ENCODE measurements at regions not wholly inside any gene's neighbourhood (a gene's known extent, or its start where the extent isn't known, plus 50 kb on each side); places are given as distances from the start of the nearest gene placed in this dataset.

DNA sequence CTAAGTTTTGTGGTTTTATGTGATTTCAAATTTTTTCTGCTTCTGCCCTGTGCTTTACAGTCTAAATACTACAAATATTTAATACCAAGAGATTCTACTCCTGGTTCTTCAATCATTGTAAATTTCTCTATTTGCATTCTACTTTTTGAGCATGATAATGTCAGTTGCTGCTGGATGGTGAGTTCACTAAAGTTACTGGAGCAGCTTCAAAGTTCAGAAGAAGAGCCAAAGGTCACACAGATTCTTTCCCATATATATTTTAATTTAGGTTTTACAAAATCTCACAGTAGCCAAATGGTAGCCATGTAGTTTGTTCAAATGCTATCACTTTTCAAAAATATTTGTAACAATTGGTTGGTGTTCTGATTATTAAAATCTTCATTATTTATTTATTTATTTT lies 378.7 kb downstream of the TMEM232 start:
- Histone ChIP-seq H3K27me3 (ENCODE audit: control insufficient read depth in 5 of 5, insufficient read depth in 4 of 5, low read length in 5 of 5) (no peaks in the 10 kb centered on the region), H3K36me3 (ENCODE audit: control insufficient read depth in 5 of 5, insufficient read depth in 5 of 5, low read length in 5 of 5) (no peaks in the 10 kb centered on the region), H3K9ac (ENCODE audit: low read length in 5 of 5) (no peak overlapping the region), H3K4me1 (ENCODE audit: control insufficient read depth in 5 of 5, insufficient read depth in 5 of 5, low read length in 5 of 5) (peaks cover 0 to 14% (median 3%) of the 10 kb centered on the region in 5 donors), H3K27ac (ENCODE audit: low read depth, low read length) (no peak overlapping the region), H3K4me3 (ENCODE audit: low read depth in 1 of 5, low read length in 5 of 5) (no peak overlapping the region), H3K9me3 (ENCODE audit: control insufficient read depth in 5 of 5, low read length in 5 of 5) (no peaks in the 10 kb centered on the region)

GRCh38 chr5:110351430-110351829 lies 375.0 kb downstream of the TMEM232 start:
- H3K27me3 ChIP-seq (ENCODE audit: control insufficient read depth in 5 of 5, insufficient read depth in 4 of 5, low read length in 5 of 5), result no peaks in the 10 kb centered on the region
- H3K27ac ChIP-seq (ENCODE audit: low read depth, low read length), result no peak overlapping the region
- H3K4me3 ChIP-seq (ENCODE audit: low read depth in 1 of 5, low read length in 5 of 5), result no peak overlapping the region
- no peak overlapping the region for H3K9ac ChIP-seq (ENCODE audit: low read length in 5 of 5)
- H3K4me1 ChIP-seq (ENCODE audit: control insufficient read depth in 5 of 5, insufficient read depth in 5 of 5, low read length in 5 of 5), result peaks cover 0 to 17% (median 12%) of the 10 kb centered on the region in 5 donors
- H3K36me3 ChIP-seq (ENCODE audit: control insufficient read depth in 5 of 5, insufficient read depth in 5 of 5, low read length in 5 of 5), result no peaks in the 10 kb centered on the region
- H3K9me3 ChIP-seq (ENCODE audit: control insufficient read depth in 5 of 5, low read length in 5 of 5), result no peaks in the 10 kb centered on the region

DNA sequence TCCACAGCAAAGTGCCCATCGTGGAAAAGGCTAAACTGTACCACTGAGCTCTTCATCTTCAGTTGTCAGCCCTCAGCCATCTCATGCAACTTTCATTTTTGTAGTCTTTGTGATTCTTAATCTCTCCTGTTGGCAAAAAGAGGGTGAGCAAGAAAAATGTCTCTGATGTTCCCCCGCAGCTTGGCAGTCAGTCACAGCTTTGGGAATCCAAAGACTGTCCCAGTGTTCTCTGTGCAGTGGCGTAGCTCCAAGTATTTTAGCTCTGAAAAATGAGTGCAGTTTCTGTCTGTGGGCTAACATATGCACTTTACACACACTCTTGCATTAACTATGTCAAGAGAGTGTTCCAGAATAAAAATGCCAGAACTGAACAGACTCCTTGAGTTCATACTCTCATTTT lies 372.2 kb downstream of the TMEM232 start:
- Histone ChIP-seq H3K36me3 (ENCODE audit: control insufficient read depth in 5 of 5, insufficient read depth in 5 of 5, low read length in 5 of 5) (no peaks in the 10 kb centered on the region), H3K4me1 (ENCODE audit: control insufficient read depth in 5 of 5, insufficient read depth in 5 of 5, low read length in 5 of 5) (peaks cover 0 to 17% (median 12%) of the 10 kb centered on the region in 5 donors), H3K27me3 (ENCODE audit: control insufficient read depth in 5 of 5, insufficient read depth in 4 of 5, low read length in 5 of 5) (no peaks in the 10 kb centered on the region), H3K9me3 (ENCODE audit: control insufficient read depth in 5 of 5, low read length in 5 of 5) (no peaks in the 10 kb centered on the region), H3K9ac (ENCODE audit: low read length in 5 of 5) (no peak overlapping the region), H3K27ac (ENCODE audit: low read depth, low read length) (no peak overlapping the region), H3K4me3 (ENCODE audit: low read depth in 1 of 5, low read length in 5 of 5) (no peak overlapping the region)

DNA sequence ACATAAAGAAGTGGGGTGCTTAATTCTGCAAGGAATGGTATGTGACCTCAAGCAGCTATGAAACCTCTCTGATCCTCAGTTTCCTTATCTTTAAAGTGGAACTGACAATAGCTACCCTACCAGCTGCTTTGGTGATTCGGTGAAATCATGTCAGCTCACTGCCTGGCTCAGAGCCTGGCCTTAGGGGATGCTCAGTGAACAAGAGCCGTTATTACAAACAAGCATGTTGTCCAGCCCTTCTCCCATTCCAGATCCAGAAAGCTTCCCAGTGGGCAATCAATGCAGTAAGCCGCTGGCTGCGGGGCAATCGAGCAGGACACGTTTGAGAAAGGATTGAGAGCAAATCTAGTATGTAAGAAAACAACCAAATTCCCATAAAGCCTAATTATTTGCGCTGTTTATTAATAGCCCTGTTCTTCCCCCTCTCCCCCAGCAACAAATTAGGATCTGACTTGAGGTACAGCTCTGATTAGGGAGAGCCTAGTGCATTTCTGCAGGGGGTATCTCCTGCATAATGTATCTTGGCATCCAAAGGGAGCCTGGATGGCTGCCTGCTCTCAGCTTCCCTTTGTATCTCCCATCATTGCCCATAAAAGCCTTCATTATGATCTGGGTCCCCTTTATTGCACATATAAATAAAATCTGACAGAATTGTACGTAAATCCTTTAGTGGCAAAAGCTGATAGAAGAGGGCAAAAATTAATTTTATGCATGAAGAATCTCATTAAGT lies 371.4 kb downstream of the TMEM232 start:
- Histone ChIP-seq H3K27ac (ENCODE audit: low read depth, low read length) (no peak overlapping the region), H3K4me1 (ENCODE audit: control insufficient read depth in 5 of 5, insufficient read depth in 5 of 5, low read length in 5 of 5) (peaks cover 0 to 17% (median 12%) of the 10 kb centered on the region in 5 donors), H3K4me3 (ENCODE audit: low read depth in 1 of 5, low read length in 5 of 5) (peak overlapping the region in 2 of 5 donors; percentile 17 to 20), H3K27me3 (ENCODE audit: control insufficient read depth in 5 of 5, insufficient read depth in 4 of 5, low read length in 5 of 5) (no peaks in the 10 kb centered on the region), H3K9me3 (ENCODE audit: control insufficient read depth in 5 of 5, low read length in 5 of 5) (no peaks in the 10 kb centered on the region), H3K9ac (ENCODE audit: low read length in 5 of 5) (no peak overlapping the region), H3K36me3 (ENCODE audit: control insufficient read depth in 5 of 5, insufficient read depth in 5 of 5, low read length in 5 of 5) (no peaks in the 10 kb centered on the region)

- Histone ChIP-seq H3K9me3 (ENCODE audit: control insufficient read depth in 5 of 5, low read length in 5 of 5) (no peaks in the 10 kb centered on the region), H3K4me1 (ENCODE audit: control insufficient read depth in 5 of 5, insufficient read depth in 5 of 5, low read length in 5 of 5) (peaks cover 0 to 14% (median 12%) of the 10 kb centered on the region in 5 donors), H3K27ac (ENCODE audit: low read depth, low read length) (no peak overlapping the region)
These were observed 369.8 kb downstream of the TMEM232 start for GRCh38 chr5:110356677-110357076.

GRCh38 chr5:110359221-110359620 lies 367.2 kb downstream of the TMEM232 start:
- H3K27me3 ChIP-seq (ENCODE audit: control insufficient read depth in 5 of 5, insufficient read depth in 4 of 5, low read length in 5 of 5), result no peaks in the 10 kb centered on the region
- H3K36me3 ChIP-seq (ENCODE audit: control insufficient read depth in 5 of 5, insufficient read depth in 5 of 5, low read length in 5 of 5), result no peaks in the 10 kb centered on the region
- peaks cover 0 to 11% (median 10%) of the 10 kb centered on the region in 5 donors for H3K4me1 ChIP-seq (ENCODE audit: control insufficient read depth in 5 of 5, insufficient read depth in 5 of 5, low read length in 5 of 5)
- no peak overlapping the region for H3K4me3 ChIP-seq (ENCODE audit: low read depth in 1 of 5, low read length in 5 of 5)
- no peak overlapping the region for H3K27ac ChIP-seq (ENCODE audit: low read depth, low read length)
- no peak overlapping the region for H3K9ac ChIP-seq (ENCODE audit: low read length in 5 of 5)
- H3K9me3 ChIP-seq (ENCODE audit: control insufficient read depth in 5 of 5, low read length in 5 of 5), result no peaks in the 10 kb centered on the region

More at GRCh38 chr5:110356677-110357076, 369.8 kb downstream of the TMEM232 start:
- Histone ChIP-seq H3K4me3 (ENCODE audit: low read depth in 1 of 5, low read length in 5 of 5) (no peak overlapping the region), H3K36me3 (ENCODE audit: control insufficient read depth in 5 of 5, insufficient read depth in 5 of 5, low read length in 5 of 5) (no peaks in the 10 kb centered on the region), H3K27me3 (ENCODE audit: control insufficient read depth in 5 of 5, insufficient read depth in 4 of 5, low read length in 5 of 5) (no peaks in the 10 kb centered on the region), H3K9ac (ENCODE audit: low read length in 5 of 5) (no peak overlapping the region)

DNA sequence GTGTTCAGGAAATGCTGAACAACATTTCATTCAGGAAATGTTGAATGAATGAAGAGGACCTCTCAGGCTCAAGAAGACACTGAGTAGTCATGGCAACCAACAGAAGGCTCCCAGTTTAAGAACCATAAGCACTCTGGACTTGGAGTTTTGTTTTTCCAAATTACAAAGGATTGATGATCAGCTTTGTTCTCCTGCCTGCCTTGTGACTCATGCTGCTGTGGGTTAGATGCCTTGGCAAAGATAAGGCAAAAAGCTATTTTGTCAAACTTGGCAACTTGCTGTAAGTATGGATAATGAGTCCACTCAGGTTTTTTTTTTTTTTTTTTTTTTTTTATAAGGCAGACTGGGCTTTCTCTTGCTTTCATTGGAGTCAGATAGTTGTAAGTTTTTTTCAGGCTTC lies 365.0 kb downstream of the TMEM232 start:
- Histone ChIP-seq H3K9me3 (ENCODE audit: control insufficient read depth in 5 of 5, low read length in 5 of 5) (no peaks in the 10 kb centered on the region), H3K27ac (ENCODE audit: low read depth, low read length) (no peak overlapping the region), H3K27me3 (ENCODE audit: control insufficient read depth in 5 of 5, insufficient read depth in 4 of 5, low read length in 5 of 5) (no peaks in the 10 kb centered on the region), H3K36me3 (ENCODE audit: control insufficient read depth in 5 of 5, insufficient read depth in 5 of 5, low read length in 5 of 5) (no peaks in the 10 kb centered on the region), H3K4me1 (ENCODE audit: control insufficient read depth in 5 of 5, insufficient read depth in 5 of 5, low read length in 5 of 5) (no peaks in the 10 kb centered on the region), H3K4me3 (ENCODE audit: low read depth in 1 of 5, low read length in 5 of 5) (no peak overlapping the region), H3K9ac (ENCODE audit: low read length in 5 of 5) (no peak overlapping the region)

- Histone ChIP-seq H3K4me3 (ENCODE audit: low read depth in 1 of 5, low read length in 5 of 5) (no peak overlapping the region), H3K4me1 (ENCODE audit: control insufficient read depth in 5 of 5, insufficient read depth in 5 of 5, low read length in 5 of 5) (no peaks in the 10 kb centered on the region), H3K27me3 (ENCODE audit: control insufficient read depth in 5 of 5, insufficient read depth in 4 of 5, low read length in 5 of 5) (no peaks in the 10 kb centered on the region), H3K27ac (ENCODE audit: low read depth, low read length) (no peak overlapping the region), H3K36me3 (ENCODE audit: control insufficient read depth in 5 of 5, insufficient read depth in 5 of 5, low read length in 5 of 5) (no peaks in the 10 kb centered on the region), H3K9me3 (ENCODE audit: control insufficient read depth in 5 of 5, low read length in 5 of 5) (no peaks in the 10 kb centered on the region), H3K9ac (ENCODE audit: low read length in 5 of 5) (no peak overlapping the region)
These were observed 364.2 kb downstream of the TMEM232 start for GRCh38 chr5:110362261-110362660.

- H3K9me3 ChIP-seq (ENCODE audit: control insufficient read depth in 5 of 5, low read length in 5 of 5), result peaks cover 0 to 4% (median 0%) of the 10 kb centered on the region in 5 donors
- no peak overlapping the region for H3K9ac ChIP-seq (ENCODE audit: low read length in 5 of 5)
- no peaks in the 10 kb centered on the region for H3K4me1 ChIP-seq (ENCODE audit: control insufficient read depth in 5 of 5, insufficient read depth in 5 of 5, low read length in 5 of 5)
- H3K4me3 ChIP-seq (ENCODE audit: low read depth in 1 of 5, low read length in 5 of 5), result no peak overlapping the region
- no peaks in the 10 kb centered on the region for H3K27me3 ChIP-seq (ENCODE audit: control insufficient read depth in 5 of 5, insufficient read depth in 4 of 5, low read length in 5 of 5)
- no peaks in the 10 kb centered on the region for H3K36me3 ChIP-seq (ENCODE audit: control insufficient read depth in 5 of 5, insufficient read depth in 5 of 5, low read length in 5 of 5)
- no peak overlapping the region for H3K27ac ChIP-seq (ENCODE audit: low read depth, low read length)
These were observed 359.8 kb downstream of the TMEM232 start for GRCh38 chr5:110366716-110367115.
